SK-N-MC (cell line): ENCODE measurements at regions not wholly inside any gene's neighbourhood (a gene's known extent, or its start where the extent isn't known, plus 50 kb on each side); places are given as distances from the start of the nearest gene placed in this dataset.

Source experiments
- DNase-seq: peaks from one replicate; pipeline ENCODE4 v3.0.0-alpha.2; 2011; ENCODE audit warnings: low read depth, low spot score
- H3K27ac ChIP-seq: fragments of 200-600 bp; sonication (generic); 2 replicates; pipeline ENCODE4 v1.5.1; 2016; ENCODE audit warnings: mixed run types
- H3K36me3 ChIP-seq: fragments of 200-600 bp; sonication (generic); 2 replicates; pipeline ENCODE4 v1.6.1; 2017; ENCODE audit warnings: antibody characterized with exemption, low read length, mixed read lengths; ENCODE audit not compliant: insufficient read depth
- H3K4me3 ChIP-seq: fragments of 200-600 bp; sonication (generic); 2 replicates; pipeline ENCODE4 v1.5.1; 2016
- H3K9ac ChIP-seq: fragments of 200-600 bp; sonication (generic); 2 replicates; pipeline ENCODE4 v1.8.0; 2017; ENCODE audit warnings: mixed run types, mixed read lengths; ENCODE audit not compliant: insufficient read length
- H3K9me3 ChIP-seq: fragments of 200-600 bp; sonication (generic); 2 replicates; pipeline ENCODE4 v1.6.1; 2017; ENCODE audit warnings: low read depth, mild to moderate bottlenecking, antibody characterized with exemption, low read length, moderate library complexity, mixed read lengths
- EZH2 ChIP-seq: fragments of 200-600 bp; sonication (generic); IDR thresholded peaks from one replicate; pipeline ENCODE4 v1.6.1; 2017; ENCODE audit warnings: antibody characterized with exemption
- FOXP2 ChIP-seq: optimal IDR thresholded peaks from 2 replicates; pipeline ENCODE3; 2011; ENCODE audit warnings: mild to moderate bottlenecking, moderate library complexity; ENCODE audit not compliant: insufficient read depth; ENCODE audit errors: extremely low read length, control extremely low read depth
- POLR2AphosphoS5 ChIP-seq: IDR thresholded peaks from 2 replicates; pipeline ENCODE4 v1.6.1; 2012; ENCODE audit warnings: mild to moderate bottlenecking, low read depth, low read length, borderline replicate concordance

DNA sequence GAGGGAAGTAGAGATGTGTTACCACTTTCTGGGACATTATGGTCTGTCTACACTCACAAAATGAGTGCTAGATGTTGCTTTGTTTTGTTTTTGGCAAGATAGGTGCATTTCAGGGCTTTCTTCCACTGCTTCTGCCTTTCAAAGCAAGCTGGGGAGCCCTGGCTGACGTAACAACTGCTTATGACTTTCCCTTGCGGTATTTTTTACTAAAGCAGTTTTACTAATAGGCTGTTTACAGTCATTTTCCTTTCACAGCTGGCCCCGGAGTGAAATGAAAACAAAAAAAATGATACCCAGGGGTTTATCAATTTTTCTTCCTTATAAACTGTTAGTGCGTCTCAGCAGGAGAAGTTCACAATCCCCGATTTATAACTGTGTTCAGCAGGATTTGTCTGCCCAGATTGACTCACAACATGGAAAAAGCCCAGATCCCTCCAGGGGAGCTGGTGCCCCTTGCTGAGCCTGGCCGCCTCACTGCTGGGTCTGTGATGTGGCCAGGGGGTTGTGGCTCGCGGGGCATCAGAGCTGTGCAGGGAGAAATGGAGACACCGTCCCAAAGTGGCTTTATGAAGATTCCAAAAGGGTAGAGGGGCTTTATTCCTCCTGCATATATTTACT, 184.4 kb upstream of the HS3ST3A1 start:
- H3K4me3 ChIP-seq, result no peak overlapping the region

GRCh38 chr17:13787636-13788035, 185.9 kb upstream of the HS3ST3A1 start:
- TF ChIP-seq POLR2AphosphoS5 (no peak), EZH2 (no peak), FOXP2 (no peak)

More for the DNA sequence above, 184.4 kb upstream of the HS3ST3A1 start:
- no peaks in the 10 kb centered on the region for H3K36me3 ChIP-seq
- no peak for DNase-seq
- H3K9ac ChIP-seq, result no peak overlapping the region
- H3K9me3 ChIP-seq, result no peaks in the 10 kb centered on the region
- TF ChIP-seq FOXP2 (no peak), EZH2 (no peak), POLR2AphosphoS5 (no peak)
- H3K27ac ChIP-seq, result no peak overlapping the region

DNA sequence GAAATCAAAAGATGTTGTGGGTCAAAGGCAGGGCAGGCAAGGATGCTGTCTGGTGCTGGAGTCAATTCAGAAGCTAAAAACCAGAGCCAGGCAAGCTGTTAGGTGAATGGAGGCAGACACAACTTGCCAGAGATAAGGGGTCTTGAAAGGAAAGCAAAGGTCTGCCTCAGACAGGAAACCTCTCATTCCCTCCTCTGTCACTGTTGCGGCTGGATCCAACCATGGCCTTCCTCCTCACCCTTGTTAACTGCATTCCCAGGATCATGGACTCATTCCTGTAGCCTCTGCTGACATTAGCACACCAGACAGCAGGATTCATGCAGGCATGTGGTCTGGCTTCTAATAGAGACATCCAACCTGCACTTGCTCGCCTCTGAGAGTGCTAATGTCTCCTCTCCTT, 186.7 kb upstream of the HS3ST3A1 start:
- no peak overlapping the region for H3K27ac ChIP-seq
- no peak for DNase-seq
- no peaks in the 10 kb centered on the region for H3K36me3 ChIP-seq
- no peak overlapping the region for H3K4me3 ChIP-seq
- no peaks in the 10 kb centered on the region for H3K9me3 ChIP-seq
- H3K9ac ChIP-seq, result no peak overlapping the region
- TF ChIP-seq POLR2AphosphoS5, result no peak
- no peak for TF ChIP-seq FOXP2
- no peak for TF ChIP-seq EZH2

More at GRCh38 chr17:13787636-13788035, 185.9 kb upstream of the HS3ST3A1 start:
- Histone ChIP-seq H3K9ac (no peak overlapping the region), H3K9me3 (no peaks in the 10 kb centered on the region), H3K36me3 (no peaks in the 10 kb centered on the region), H3K27ac (no peak overlapping the region), H3K4me3 (no peak overlapping the region)
- DNase-seq, result no peak

DNA sequence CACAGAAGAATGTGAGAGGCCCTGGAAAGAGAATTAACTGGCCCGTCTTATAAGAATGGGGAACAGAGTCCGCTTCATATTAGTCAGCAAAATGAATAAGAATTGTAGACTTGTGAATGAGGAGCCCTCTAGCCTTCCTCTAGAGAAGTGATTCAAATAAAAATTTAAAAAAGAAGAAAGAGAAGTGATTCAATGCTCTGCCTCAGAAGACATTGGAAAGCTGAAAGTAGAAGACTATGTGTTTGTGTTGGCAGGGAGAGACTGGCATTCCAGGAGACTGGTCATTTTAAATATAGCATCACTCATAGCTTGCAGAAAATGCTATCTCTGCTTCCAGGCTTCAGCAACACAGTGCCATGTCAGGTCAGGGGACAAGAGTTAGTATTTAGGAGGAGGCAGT, 190.6 kb upstream of the HS3ST3A1 start:
- DNase-seq, result no peak
- Histone ChIP-seq H3K4me3 (no peak overlapping the region), H3K9ac (no peak overlapping the region), H3K9me3 (no peaks in the 10 kb centered on the region), H3K36me3 (no peaks in the 10 kb centered on the region), H3K27ac (no peak overlapping the region)
- TF ChIP-seq POLR2AphosphoS5, result no peak
- TF ChIP-seq EZH2, result no peak
- TF ChIP-seq FOXP2, result no peak

- H3K27ac ChIP-seq, result no peak overlapping the region
- H3K4me3 ChIP-seq, result no peak overlapping the region
- TF ChIP-seq POLR2AphosphoS5 (no peak), EZH2 (no peak), FOXP2 (no peak)
- no peak for DNase-seq
- H3K36me3 ChIP-seq, result no peaks in the 10 kb centered on the region
- H3K9me3 ChIP-seq, result no peaks in the 10 kb centered on the region
- no peak overlapping the region for H3K9ac ChIP-seq
Measured at GRCh38 chr17:13793951-13794350, 192.2 kb upstream of the HS3ST3A1 start.

- no peak overlapping the region for H3K4me3 ChIP-seq
- no peak for TF ChIP-seq POLR2AphosphoS5
- no peak for TF ChIP-seq FOXP2
- no peak for TF ChIP-seq EZH2
Measured at GRCh38 chr17:13797863-13798262, 196.1 kb upstream of the HS3ST3A1 start.

DNA sequence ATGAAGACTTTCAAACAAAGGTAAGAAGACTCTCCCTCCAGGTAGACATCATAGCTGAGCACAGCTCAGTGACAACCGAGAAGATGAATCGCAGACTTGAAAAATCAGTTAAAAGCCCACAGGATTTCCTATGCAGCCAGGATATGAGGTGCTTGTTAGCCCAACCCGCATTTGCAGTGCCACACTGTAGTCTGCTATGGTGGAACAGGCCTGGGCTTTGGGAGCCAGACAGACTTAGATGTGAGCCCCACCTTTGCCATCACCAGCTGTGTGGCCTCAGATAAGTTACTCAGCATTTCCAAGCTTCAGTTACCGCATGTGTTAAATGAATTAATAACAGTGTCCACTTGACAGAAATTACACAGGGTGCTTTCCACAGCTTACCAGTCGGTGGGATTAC, 204.4 kb upstream of the HS3ST3A1 start:
- DNase-seq, result no peak
- Histone ChIP-seq H3K36me3 (no peaks in the 10 kb centered on the region), H3K4me3 (no peak overlapping the region), H3K9me3 (no peaks in the 10 kb centered on the region), H3K27ac (no peak overlapping the region), H3K9ac (no peak overlapping the region)
- TF ChIP-seq POLR2AphosphoS5, result no peak
- no peak for TF ChIP-seq EZH2
- TF ChIP-seq FOXP2, result no peak

More at GRCh38 chr17:13797863-13798262, 196.1 kb upstream of the HS3ST3A1 start:
- Histone ChIP-seq H3K9me3 (no peaks in the 10 kb centered on the region), H3K9ac (no peak overlapping the region), H3K27ac (no peak overlapping the region), H3K36me3 (no peaks in the 10 kb centered on the region)
- no peak for DNase-seq

DNA sequence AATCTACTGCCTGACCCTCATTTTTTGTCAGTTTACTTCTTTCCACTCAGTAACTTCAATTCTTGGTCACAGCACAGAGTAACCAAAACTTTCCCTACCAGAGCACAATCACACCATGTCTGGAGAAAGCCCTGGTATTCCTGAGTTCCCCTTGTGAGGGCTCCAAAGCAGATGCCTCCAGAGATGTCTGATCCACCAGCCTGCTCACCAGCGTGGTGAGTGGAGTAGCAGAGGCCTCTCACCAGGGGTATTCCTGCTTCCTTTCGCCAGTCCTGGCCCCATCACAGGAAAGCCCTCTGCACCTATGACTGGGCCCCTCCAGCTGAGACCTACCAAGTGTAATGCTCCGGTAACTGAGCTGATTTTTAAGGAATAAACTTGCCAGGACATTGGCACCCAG, 205.4 kb upstream of the HS3ST3A1 start:
- TF ChIP-seq EZH2, result no peak
- no peak for TF ChIP-seq POLR2AphosphoS5
- TF ChIP-seq FOXP2, result no peak
- H3K9ac ChIP-seq, result no peak overlapping the region
- H3K36me3 ChIP-seq, result no peaks in the 10 kb centered on the region

DNA sequence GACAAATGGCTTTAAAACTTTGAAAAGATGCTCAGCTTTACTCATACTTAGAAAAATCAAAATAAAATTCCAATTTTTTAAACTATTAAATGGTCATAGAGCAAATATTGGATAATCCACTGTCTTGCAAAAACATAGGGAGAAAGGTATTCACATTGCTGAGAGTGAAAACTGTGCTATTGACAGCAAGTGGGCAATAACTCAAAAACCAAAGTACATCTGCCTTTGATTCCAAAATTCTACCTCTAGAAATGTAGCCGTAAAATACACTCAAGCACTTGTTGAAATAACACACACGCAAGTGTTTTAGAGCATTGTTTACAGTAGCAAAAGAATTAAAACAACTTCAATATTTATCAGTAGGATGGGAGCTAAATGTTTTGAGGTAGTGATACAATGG, 210.6 kb upstream of the HS3ST3A1 start:
- no peak for DNase-seq
- TF ChIP-seq EZH2 (no peak), POLR2AphosphoS5 (no peak), FOXP2 (no peak)

More for the DNA sequence above, 205.4 kb upstream of the HS3ST3A1 start:
- DNase-seq, result no peak
- H3K27ac ChIP-seq, result no peak overlapping the region
- H3K4me3 ChIP-seq, result no peak overlapping the region
- no peaks in the 10 kb centered on the region for H3K9me3 ChIP-seq

More for the DNA sequence above, 210.6 kb upstream of the HS3ST3A1 start:
- no peaks in the 10 kb centered on the region for H3K36me3 ChIP-seq
- no peak overlapping the region for H3K27ac ChIP-seq
- no peak overlapping the region for H3K4me3 ChIP-seq
- H3K9ac ChIP-seq, result no peak overlapping the region
- no peaks in the 10 kb centered on the region for H3K9me3 ChIP-seq
